HG03139 (cell line): ENCODE measurements at regions not wholly inside any gene's neighbourhood (a gene's known extent, or its start where the extent isn't known, plus 50 kb on each side); places are given as distances from the start of the nearest gene placed in this dataset.
"Not testable (repeated sequence)": the region's sequence is repeated elsewhere in the genome, so short reads cannot be mapped to it uniquely, and the experiment has no call there.

Experiments used
- ATAC-seq: cut with Tn5 transposase; IDR thresholded peaks from one replicate; pipeline ENCODE4 v1.9.1; 2021; ENCODE audit not compliant: unreplicated experiment

- ATAC-seq = no peak
These were observed 173.3 kb upstream of the SEMA6A start for GRCh38 chr5:116747881-116748280.

- no peak for ATAC-seq
These were observed 172.0 kb upstream of the SEMA6A start for GRCh38 chr5:116746668-116747067.

GRCh38 chr5:116740771-116741170 lies 166.1 kb upstream of the SEMA6A start:
- no peak for ATAC-seq

GRCh38 chr5:116739571-116739970 lies 164.9 kb upstream of the SEMA6A start:
- ATAC-seq = no peak

- no peak for ATAC-seq
These were observed 164.1 kb upstream of the SEMA6A start for GRCh38 chr5:116738615-116739261.

- no peak for ATAC-seq
These were observed 163.6 kb upstream of the SEMA6A start for GRCh38 chr5:116738239-116738614.

GRCh38 chr5:116736671-116737070 lies 162.0 kb upstream of the SEMA6A start:
- ATAC-seq = no peak

GRCh38 chr5:116733991-116734975 lies 159.7 kb upstream of the SEMA6A start:
- no peak for ATAC-seq

GRCh38 chr5:116732591-116732990 lies 158.0 kb upstream of the SEMA6A start:
- no peak for ATAC-seq

- ATAC-seq = no peak
These were observed 156.8 kb upstream of the SEMA6A start for GRCh38 chr5:116731432-116731831.

- ATAC-seq = no peak
These were observed 156.1 kb upstream of the SEMA6A start for GRCh38 chr5:116730706-116731105.

GRCh38 chr5:116730185-116730584 lies 155.6 kb upstream of the SEMA6A start:
- ATAC-seq = no peak

- no peak for ATAC-seq
These were observed 152.6 kb upstream of the SEMA6A start for GRCh38 chr5:116727248-116727647.

- not testable (repeated sequence) for ATAC-seq
These were observed 151.6 kb upstream of the SEMA6A start for GRCh38 chr5:116726180-116726579.

GRCh38 chr5:116724971-116725370 lies 150.3 kb upstream of the SEMA6A start:
- ATAC-seq = no peak

GRCh38 chr5:116722651-116723050 lies 148.0 kb upstream of the SEMA6A start:
- no peak for ATAC-seq

- ATAC-seq = no peak
These were observed 144.5 kb upstream of the SEMA6A start for GRCh38 chr5:116719106-116719505.

GRCh38 chr5:116718317-116718716 lies 143.7 kb upstream of the SEMA6A start:
- no peak for ATAC-seq

GRCh38 chr5:116709082-116709481 lies 134.5 kb upstream of the SEMA6A start:
- no peak for ATAC-seq

GRCh38 chr5:116705121-116705519 lies 130.5 kb upstream of the SEMA6A start:
- not testable (repeated sequence) for ATAC-seq

GRCh38 chr5:116703941-116704340 lies 129.3 kb upstream of the SEMA6A start:
- ATAC-seq = no peak

- ATAC-seq = no peak
These were observed 128.7 kb upstream of the SEMA6A start for GRCh38 chr5:116703328-116703727.
